Mesendoderm (in vitro differentiated cells): ENCODE measurements at regions not wholly inside any gene's neighbourhood (a gene's known extent, or its start where the extent isn't known, plus 50 kb on each side); places are given as distances from the start of the nearest gene placed in this dataset.

ENCODE experiments used
- DNase-seq: peaks from one replicate; pipeline ENCODE4 v3.0.0; 2013
- H2AK5ac ChIP-seq: 2 replicates; pipeline ENCODE4 v1.6.1; 2013; ENCODE audit warnings: low read length, inconsistent platforms
- H2BK120ac ChIP-seq: 2 replicates; pipeline ENCODE4 v1.6.1; 2013; ENCODE audit warnings: low read depth, mild to moderate bottlenecking, low read length, moderate library complexity, mixed read lengths
- H2BK15ac ChIP-seq: replicated peaks from 2 replicates; pipeline ENCODE4 v1.6.1; 2013; ENCODE audit warnings: low read depth, mild to moderate bottlenecking, moderate library complexity
- H2BK5ac ChIP-seq: 2 replicates; pipeline ENCODE4 v1.6.1; 2013; ENCODE audit warnings: low read length, inconsistent platforms
- H3K18ac ChIP-seq: 2 replicates; pipeline ENCODE4 v1.6.1; 2013; ENCODE audit warnings: mild to moderate bottlenecking, low read length, mixed read lengths
- H3K23ac ChIP-seq: one replicate; pipeline ENCODE4 v1.6.1; 2013; ENCODE audit warnings: low read length
- H3K27ac ChIP-seq: 2 replicates; pipeline ENCODE4 v1.5.1; 2013; ENCODE audit warnings: low read depth, mild to moderate bottlenecking, inconsistent platforms, low read length, moderate library complexity
- H3K27me3 ChIP-seq: 2 replicates; pipeline ENCODE4 v1.6.1; 2013; ENCODE audit warnings: low read length, control low read depth, mild to moderate bottlenecking, inconsistent platforms; ENCODE audit not compliant: insufficient read depth, poor library complexity
- H3K36me3 ChIP-seq: 2 replicates; pipeline ENCODE4 v1.6.1; 2013; ENCODE audit warnings: low read length, inconsistent platforms; ENCODE audit not compliant: control insufficient read depth, insufficient read depth
- H3K4ac ChIP-seq: one replicate; pipeline ENCODE4 v1.6.1; 2013; ENCODE audit warnings: low read depth, mild to moderate bottlenecking, low read length, moderate library complexity
- H3K4me1 ChIP-seq: 2 replicates; pipeline ENCODE4 v1.6.1; 2013; ENCODE audit warnings: low read depth, low read length, inconsistent platforms; ENCODE audit not compliant: control insufficient read depth
- H3K4me2 ChIP-seq: 2 replicates; pipeline ENCODE4 v1.6.1; 2013; ENCODE audit warnings: low read length
- H3K4me3 ChIP-seq: 2 replicates; pipeline ENCODE4 v1.5.1; 2013; ENCODE audit warnings: mild to moderate bottlenecking, low read length
- H3K56ac ChIP-seq: one replicate; pipeline ENCODE4 v1.6.1; 2013; ENCODE audit warnings: low read length
- H3K79me1 ChIP-seq: 2 replicates; pipeline ENCODE4 v1.6.1; 2013; ENCODE audit warnings: low read length, inconsistent platforms
- H3K79me2 ChIP-seq: 2 replicates; pipeline ENCODE4 v1.6.1; 2013; ENCODE audit warnings: mild to moderate bottlenecking, low read length; ENCODE audit not compliant: control insufficient read depth, insufficient read depth
- H3K9ac ChIP-seq: 2 replicates; pipeline ENCODE4 v1.6.1; 2013; ENCODE audit warnings: low read length, inconsistent platforms
- H4K5ac ChIP-seq: one replicate; pipeline ENCODE4 v1.6.1; 2013; ENCODE audit warnings: low read length
- H4K8ac ChIP-seq: one replicate; pipeline ENCODE4 v1.6.1; 2013; ENCODE audit warnings: low read depth, mild to moderate bottlenecking, control low read depth, low read length, moderate library complexity
- WGBS: extraction: QIAGEN DNeasy Blood & Tissue Kit; methylation state at CpG from one replicate; pipeline ENCODE4 v1.1.7; 2013; ENCODE audit warnings: low lambda C conversion rate, missing lambda C conversion rate; ENCODE audit not compliant: insufficient coverage; ENCODE audit errors: extremely low coverage; 5-methylcytosine and 5-hydroxymethylcytosine counted together

GRCh38 chr4:64014647-64015046 is 394.6 kb downstream of the TECRL start:
- Histone ChIP-seq H3K9ac (no peak overlapping the region), H3K4me3 (no peak overlapping the region), H3K4me1 (no peaks in the 10 kb centered on the region), H2BK120ac (no peak overlapping the region), H2BK5ac (no peak overlapping the region), H3K36me3 (no peaks in the 10 kb centered on the region), H3K79me2 (no peaks in the 10 kb centered on the region), H2BK15ac (no peak overlapping the region), H3K79me1 (no peaks in the 10 kb centered on the region), H3K4ac (no peak overlapping the region), H4K8ac (no peak overlapping the region), H3K4me2 (no peak overlapping the region), H3K23ac (no peak overlapping the region), H3K27me3 (no peaks in the 10 kb centered on the region), H2AK5ac (no peak overlapping the region), H4K5ac (no peak overlapping the region), H3K56ac (no peak overlapping the region), H3K18ac (no peak overlapping the region), H3K27ac (no peak overlapping the region)
- no CpG with 5 or more reads among the region's 5 CpGs for WGBS
- DNase-seq: no peak

- H3K79me2 ChIP-seq: no peaks in the 10 kb centered on the region
- no peak overlapping the region for H3K4me3 ChIP-seq
- H3K18ac ChIP-seq: no peak overlapping the region
- H3K9ac ChIP-seq: no peak overlapping the region
- no peaks in the 10 kb centered on the region for H3K36me3 ChIP-seq
- H4K8ac ChIP-seq: no peak overlapping the region
- H3K4me1 ChIP-seq: no peaks in the 10 kb centered on the region
- no peak overlapping the region for H3K4me2 ChIP-seq
- no peak overlapping the region for H3K27ac ChIP-seq
- H3K4ac ChIP-seq: no peak overlapping the region
- no peak overlapping the region for H4K5ac ChIP-seq
- H2BK120ac ChIP-seq: no peak overlapping the region
- no peak overlapping the region for H2BK5ac ChIP-seq
- WGBS: no CpG with 5 or more reads among the region's 5 CpGs
- no peak for DNase-seq
- no peak overlapping the region for H2BK15ac ChIP-seq
- no peaks in the 10 kb centered on the region for H3K27me3 ChIP-seq
- no peak overlapping the region for H3K56ac ChIP-seq
- H2AK5ac ChIP-seq: no peak overlapping the region
- H3K23ac ChIP-seq: no peak overlapping the region
- no peaks in the 10 kb centered on the region for H3K79me1 ChIP-seq
Measured at GRCh38 chr4:64001229-64001898, 407.9 kb downstream of the TECRL start.

- H3K27me3 ChIP-seq: no peaks in the 10 kb centered on the region
Measured at GRCh38 chr4:64000241-64000640, 409.0 kb downstream of the TECRL start.

GRCh38 chr4:63986253-63986652 is 423.0 kb downstream of the TECRL start:
- H3K4ac ChIP-seq: no peak overlapping the region
- no peak overlapping the region for H4K8ac ChIP-seq
- DNase-seq: no peak
- H3K27me3 ChIP-seq: no peaks in the 10 kb centered on the region
- WGBS: no CpG with 5 or more reads among the region's 1 CpG
- H2AK5ac ChIP-seq: no peak overlapping the region
- no peak overlapping the region for H4K5ac ChIP-seq
- no peak overlapping the region for H3K4me3 ChIP-seq
- H3K4me2 ChIP-seq: no peak overlapping the region
- H3K4me1 ChIP-seq: no peaks in the 10 kb centered on the region
- no peak overlapping the region for H3K23ac ChIP-seq
- no peak overlapping the region for H3K56ac ChIP-seq
- no peak overlapping the region for H3K27ac ChIP-seq
- no peaks in the 10 kb centered on the region for H3K79me1 ChIP-seq
- no peak overlapping the region for H3K9ac ChIP-seq
- H3K18ac ChIP-seq: no peak overlapping the region
- no peaks in the 10 kb centered on the region for H3K36me3 ChIP-seq
- no peak overlapping the region for H2BK15ac ChIP-seq
- H3K79me2 ChIP-seq: no peaks in the 10 kb centered on the region
- no peak overlapping the region for H2BK5ac ChIP-seq
- no peak overlapping the region for H2BK120ac ChIP-seq

More at GRCh38 chr4:64000241-64000640, 409.0 kb downstream of the TECRL start:
- DNase-seq: no peak
- H4K8ac ChIP-seq: no peak overlapping the region
- H3K79me2 ChIP-seq: no peaks in the 10 kb centered on the region
- H2BK5ac ChIP-seq: no peak overlapping the region
- H3K4me2 ChIP-seq: no peak overlapping the region
- no peak overlapping the region for H2BK15ac ChIP-seq
- no peak overlapping the region for H2AK5ac ChIP-seq
- H3K23ac ChIP-seq: no peak overlapping the region
- H3K4me3 ChIP-seq: no peak overlapping the region
- no peak overlapping the region for H3K4ac ChIP-seq
- H2BK120ac ChIP-seq: no peak overlapping the region
- H4K5ac ChIP-seq: no peak overlapping the region
- no peak overlapping the region for H3K9ac ChIP-seq
- no peak overlapping the region for H3K56ac ChIP-seq
- H3K36me3 ChIP-seq: no peaks in the 10 kb centered on the region
- H3K4me1 ChIP-seq: no peaks in the 10 kb centered on the region
- no peaks in the 10 kb centered on the region for H3K79me1 ChIP-seq
- H3K18ac ChIP-seq: no peak overlapping the region
- H3K27ac ChIP-seq: no peak overlapping the region

- Histone ChIP-seq H3K79me1 (no peaks in the 10 kb centered on the region), H3K4me2 (no peak overlapping the region), H3K9ac (no peak overlapping the region), H3K18ac (no peak overlapping the region), H2AK5ac (no peak overlapping the region), H4K8ac (no peak overlapping the region), H3K56ac (no peak overlapping the region), H3K36me3 (no peaks in the 10 kb centered on the region), H4K5ac (no peak overlapping the region), H2BK120ac (no peak overlapping the region), H3K27ac (no peak overlapping the region), H3K4me1 (no peaks in the 10 kb centered on the region), H2BK5ac (no peak overlapping the region), H3K79me2 (no peaks in the 10 kb centered on the region), H2BK15ac (no peak overlapping the region), H3K23ac (no peak overlapping the region), H3K27me3 (no peaks in the 10 kb centered on the region), H3K4me3 (no peak overlapping the region), H3K4ac (no peak overlapping the region)
- DNase-seq: no peak
Measured at GRCh38 chr4:63983224-63983623, 426.0 kb downstream of the TECRL start.

- no peak overlapping the region for H3K9ac ChIP-seq
- no peak overlapping the region for H2AK5ac ChIP-seq
- no CpG with 5 or more reads among the region's 2 CpGs for WGBS
- H4K5ac ChIP-seq: no peak overlapping the region
- H3K56ac ChIP-seq: no peak overlapping the region
- H2BK120ac ChIP-seq: no peak overlapping the region
- H3K4me2 ChIP-seq: no peak overlapping the region
- no peak overlapping the region for H2BK5ac ChIP-seq
- H3K79me2 ChIP-seq: no peaks in the 10 kb centered on the region
- H2BK15ac ChIP-seq: no peak overlapping the region
- H3K79me1 ChIP-seq: no peaks in the 10 kb centered on the region
- no peaks in the 10 kb centered on the region for H3K36me3 ChIP-seq
- H3K4ac ChIP-seq: no peak overlapping the region
- no peak overlapping the region for H3K4me3 ChIP-seq
- H3K27me3 ChIP-seq: no peaks in the 10 kb centered on the region
- H3K18ac ChIP-seq: no peak overlapping the region
- H3K27ac ChIP-seq: no peak overlapping the region
- DNase-seq: no peak
- H3K4me1 ChIP-seq: no peaks in the 10 kb centered on the region
- no peak overlapping the region for H4K8ac ChIP-seq
- no peak overlapping the region for H3K23ac ChIP-seq
Measured at GRCh38 chr4:63965875-63966274, 443.4 kb downstream of the TECRL start.
